CD4-positive, alpha-beta T cell treated with Interferon alpha-2 for 1 hour (primary cell): ENCODE measurements at regions not wholly inside any gene's neighbourhood (a gene's known extent, or its start where the extent isn't known, plus 50 kb on each side); places are given as distances from the start of the nearest gene placed in this dataset.
A peak's percentile ranks its signal among the peaks of the same experiment; 100 is the strongest.

Experiments
- DNase-seq, 2 donors: peaks; one replicate each; pipeline ENCODE4 v3.0.0-alpha.2; 2020 to 2022

DNA sequence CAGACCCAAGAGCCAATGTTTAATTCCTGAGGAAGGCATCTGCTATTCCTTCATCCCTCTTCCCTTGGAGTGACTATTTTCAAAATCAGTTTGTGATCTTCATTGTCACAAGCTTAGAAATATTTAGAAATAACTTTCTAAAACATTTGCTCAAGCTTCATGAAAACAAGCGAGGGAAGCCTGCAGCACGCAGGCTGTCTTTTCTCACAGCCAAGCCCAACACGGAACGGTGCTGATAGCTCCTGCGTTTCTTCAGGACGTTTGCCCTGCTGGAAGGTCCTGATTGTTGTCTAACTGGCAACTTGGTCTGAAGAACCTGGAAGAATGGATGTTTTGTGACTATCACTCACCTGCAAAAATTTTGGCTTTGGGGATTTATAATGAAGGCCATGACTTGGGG lies 152.5 kb downstream of the FGF9 start:
- no peak for DNase-seq

- no peak for DNase-seq
Measured at GRCh38 chr13:21823949-21824348, 153.1 kb downstream of the FGF9 start.

DNA sequence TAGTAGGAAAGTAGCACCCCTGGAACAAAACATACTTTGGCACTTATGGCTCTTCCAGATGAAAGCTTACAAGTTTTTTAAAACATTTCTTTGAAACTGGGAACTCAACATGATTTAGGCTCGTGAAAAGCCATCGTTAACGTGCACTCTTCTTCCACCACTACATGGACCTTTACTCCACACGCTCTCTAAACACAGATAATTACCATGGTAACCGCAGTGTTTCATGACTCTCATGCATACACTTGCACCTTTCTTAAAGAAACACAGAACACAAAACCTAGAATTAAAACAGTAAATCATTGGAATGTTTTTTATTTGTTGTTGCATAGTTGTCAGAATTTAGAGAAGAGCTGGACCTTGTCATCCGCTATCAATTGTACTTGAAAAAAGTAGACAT lies 154.3 kb downstream of the FGF9 start:
- no peak for DNase-seq

- no peak for DNase-seq
Measured at GRCh38 chr13:21825801-21826200, 154.9 kb downstream of the FGF9 start.

DNA sequence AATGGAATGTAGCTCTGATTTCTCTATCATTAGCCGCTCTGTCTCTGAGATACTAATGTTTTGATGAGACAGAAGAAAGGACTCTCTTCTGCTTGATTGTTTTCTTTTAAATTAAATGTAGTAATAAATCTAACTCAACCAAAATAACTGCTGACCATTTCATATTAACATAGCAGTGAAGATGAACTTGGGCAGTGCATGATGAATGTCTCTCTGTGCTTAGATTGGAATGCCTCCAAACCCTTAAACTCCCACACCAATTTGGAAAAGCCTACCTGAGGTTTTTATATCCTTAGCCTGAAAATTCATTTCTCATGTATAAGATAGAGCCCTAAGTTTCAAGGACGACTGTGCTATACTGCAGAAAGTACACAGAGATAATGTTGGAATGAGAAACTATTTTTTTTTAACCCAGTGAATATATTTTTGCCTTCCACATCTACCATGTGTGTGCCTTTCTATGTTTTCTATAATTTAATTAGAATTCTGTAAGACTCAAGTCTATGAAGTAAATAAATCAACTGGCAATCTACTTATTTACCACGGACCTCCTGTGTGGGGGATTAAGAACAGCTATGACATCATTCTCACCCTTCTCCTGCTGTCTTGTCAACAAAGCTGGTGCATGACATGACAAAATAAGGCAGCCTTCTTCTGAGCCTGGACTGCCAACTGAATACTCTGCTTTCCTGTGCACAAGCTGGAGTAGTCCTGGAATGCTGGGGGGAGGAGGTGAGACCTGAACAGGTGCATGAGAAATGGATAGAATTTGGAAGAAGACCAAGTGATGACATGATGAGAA lies 155.5 kb downstream of the FGF9 start:
- DNase-seq: no peak

- DNase-seq: no peak
Measured at GRCh38 chr13:21831654-21832324, 160.9 kb downstream of the FGF9 start.

GRCh38 chr13:21833921-21834320 lies 163.0 kb downstream of the FGF9 start:
- no peak for DNase-seq

- DNase-seq: no peak
Measured at GRCh38 chr13:21834521-21834920, 163.6 kb downstream of the FGF9 start.

GRCh38 chr13:21837288-21837687 lies 166.4 kb downstream of the FGF9 start:
- DNase-seq: no peak

DNA sequence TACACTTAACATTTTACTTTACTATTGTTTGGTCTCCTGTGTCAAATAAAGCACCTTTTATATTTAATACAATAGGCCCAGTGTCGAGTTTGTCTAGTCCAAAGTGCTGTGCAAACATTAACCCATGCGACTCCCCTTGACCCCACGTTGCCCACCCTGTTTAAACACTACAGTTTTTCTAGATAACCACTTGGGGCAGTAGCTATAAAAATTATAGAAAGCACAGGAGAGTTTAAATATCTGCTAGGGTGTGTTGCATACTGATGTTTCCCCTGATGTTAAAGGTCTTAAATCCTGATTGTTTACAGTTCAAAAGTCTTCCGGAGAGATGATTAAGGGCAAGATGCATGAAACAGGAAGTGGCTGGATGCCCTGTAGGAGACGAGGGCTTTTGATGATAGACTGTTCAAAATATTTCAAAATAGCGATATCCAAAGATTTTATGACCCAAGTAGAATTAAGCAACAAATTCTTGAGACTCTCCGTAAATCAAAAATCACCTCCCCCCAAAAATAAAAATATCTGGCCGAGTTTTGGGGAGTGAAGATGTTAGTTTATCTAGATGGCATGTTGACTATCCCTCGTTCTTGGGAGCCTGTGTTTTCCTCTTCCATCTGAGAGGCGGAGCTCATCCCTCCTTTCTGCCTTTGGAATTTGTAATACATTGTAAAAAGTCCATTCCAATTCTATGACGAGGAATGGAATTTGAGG lies 167.1 kb downstream of the FGF9 start:
- no peak for DNase-seq

DNA sequence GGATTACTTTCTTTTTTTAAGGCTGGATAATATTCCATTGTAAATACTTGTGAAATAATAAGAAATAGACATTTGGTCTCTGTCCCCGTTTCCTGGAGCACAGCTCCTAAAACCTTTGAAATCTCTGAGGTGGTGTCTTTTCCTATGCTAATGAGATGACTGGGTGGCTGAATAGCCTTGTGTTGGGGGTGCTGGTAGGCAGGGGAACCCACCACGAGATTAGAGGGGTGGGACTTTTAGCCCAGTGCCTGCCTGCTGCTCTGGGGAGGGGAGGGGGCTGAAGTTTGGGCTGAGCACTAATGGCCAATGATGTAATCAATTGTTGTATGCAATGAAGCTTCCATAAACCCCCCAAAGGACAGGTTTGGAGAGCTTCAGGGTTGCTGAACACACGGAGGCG lies 175.7 kb downstream of the FGF9 start:
- DNase-seq: no peak

DNA sequence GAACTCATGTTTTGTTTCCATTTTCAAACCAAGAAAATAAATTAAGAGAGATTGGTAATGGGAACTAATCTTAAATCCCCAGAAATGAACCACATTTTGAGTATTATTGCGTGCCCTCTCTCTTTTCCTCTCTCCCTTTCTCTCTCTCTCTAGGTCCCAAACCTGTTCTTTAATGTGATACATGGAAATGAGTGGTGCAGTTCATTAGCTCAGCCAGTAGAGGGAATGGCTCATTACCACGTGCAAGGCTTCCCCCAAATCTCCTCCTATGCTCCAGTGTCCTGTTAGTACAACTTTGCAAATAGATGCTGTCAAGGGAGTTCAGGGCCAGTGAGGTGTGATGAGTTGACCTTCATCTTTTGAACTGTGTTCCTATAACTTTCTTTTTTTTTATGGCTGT lies 178.4 kb downstream of the FGF9 start:
- DNase-seq: peak; percentile 4 to 49

- DNase-seq: no peak
Measured at GRCh38 chr13:21850013-21851006, 179.4 kb downstream of the FGF9 start.

DNA sequence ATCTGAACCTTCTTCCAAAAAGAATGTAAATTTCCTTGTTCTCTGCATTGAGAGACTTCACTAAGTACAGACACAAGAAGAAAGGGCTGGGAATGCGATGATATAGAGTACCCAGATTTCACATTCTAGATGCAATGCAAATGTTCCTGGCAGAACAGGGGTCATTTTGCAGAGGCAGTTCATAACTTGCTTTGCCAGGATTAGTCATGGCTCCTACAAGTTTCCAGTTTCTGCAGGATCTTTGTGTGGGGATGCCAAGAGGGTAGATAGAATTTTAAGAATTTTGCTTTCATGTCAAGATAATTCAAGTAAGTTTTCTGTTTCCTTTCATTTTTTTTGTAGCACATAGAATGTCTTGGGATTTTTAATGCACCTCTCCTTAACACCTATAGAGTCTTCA lies 181.2 kb downstream of the FGF9 start:
- no peak for DNase-seq

DNA sequence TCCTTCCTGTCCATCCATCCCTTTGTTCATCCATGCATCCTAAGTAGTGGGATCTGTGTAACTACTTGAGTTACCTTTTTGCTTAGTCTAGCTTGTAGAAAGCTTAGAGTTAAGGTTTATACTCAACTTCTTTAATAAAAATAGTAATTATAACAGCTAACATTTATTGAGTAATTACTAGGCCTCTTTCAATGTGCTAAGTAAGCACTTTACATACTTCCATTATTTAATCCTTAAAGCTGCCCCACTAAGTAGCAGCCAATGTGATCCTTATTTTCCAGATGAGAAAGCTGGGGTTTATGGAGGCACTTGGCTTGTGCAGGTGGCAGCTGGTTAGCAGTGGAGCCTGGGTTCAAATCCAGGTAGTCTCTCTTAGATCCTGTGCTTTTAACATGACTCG lies 182.9 kb downstream of the FGF9 start:
- no peak for DNase-seq

GRCh38 chr13:21868823-21869222 lies 197.9 kb downstream of the FGF9 start:
- no peak for DNase-seq

GRCh38 chr13:21871382-21871781 lies 200.5 kb downstream of the FGF9 start:
- no peak for DNase-seq

DNA sequence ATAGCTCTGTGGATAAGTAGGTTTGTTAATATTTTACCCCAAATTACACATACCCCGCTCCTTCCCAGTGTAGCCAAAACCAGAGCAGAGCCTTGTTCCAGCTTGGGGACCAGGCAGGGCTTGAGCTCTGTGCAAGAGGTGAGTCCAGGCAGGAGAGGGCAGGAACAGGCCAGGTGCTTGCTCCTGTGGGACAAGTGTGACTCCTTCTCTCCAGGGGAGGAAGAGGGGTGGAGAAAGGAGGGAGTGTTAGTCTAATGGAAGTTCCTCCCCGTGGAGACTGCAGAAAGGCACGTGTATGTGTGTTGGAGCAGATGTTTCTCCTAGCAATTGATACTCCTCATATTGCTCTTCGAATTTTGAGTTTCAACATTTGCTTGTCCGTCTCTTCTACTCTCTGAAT lies 201.0 kb downstream of the FGF9 start:
- DNase-seq: no peak

GRCh38 chr13:21872795-21873194 lies 201.9 kb downstream of the FGF9 start:
- no peak for DNase-seq

GRCh38 chr13:21875116-21875515 lies 204.2 kb downstream of the FGF9 start:
- DNase-seq: no peak

DNA sequence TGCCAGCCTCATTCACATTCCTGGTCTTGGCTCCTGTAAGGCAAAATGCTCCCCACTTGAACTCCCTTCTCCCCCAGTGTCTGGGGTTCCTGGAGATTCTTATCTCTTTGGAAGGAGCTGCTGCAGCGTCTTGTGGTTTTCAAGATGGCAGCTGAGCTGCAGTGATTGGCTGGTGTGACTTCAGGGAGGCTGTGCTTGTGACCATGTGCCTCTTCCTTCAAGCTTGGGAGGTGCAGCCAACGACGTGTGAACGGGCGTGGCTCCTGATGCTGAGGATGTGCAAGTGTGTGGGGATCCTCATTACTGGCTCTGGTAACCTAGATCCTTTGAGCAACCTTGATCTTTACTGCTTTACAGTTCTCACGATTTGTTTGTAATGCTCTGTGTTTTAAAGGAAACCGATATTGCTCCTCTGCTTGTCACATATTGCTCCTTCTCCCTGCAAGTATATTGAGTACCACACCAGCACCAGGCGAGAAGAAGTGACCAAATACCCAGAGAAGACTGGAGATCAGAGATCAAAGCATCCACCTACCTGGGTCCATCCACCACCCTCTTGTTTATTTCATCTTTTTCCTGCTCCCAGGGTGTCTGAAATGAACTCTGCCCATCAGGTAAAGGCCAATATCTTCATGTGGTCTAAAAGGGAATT lies 208.5 kb downstream of the FGF9 start:
- DNase-seq: no peak

GRCh38 chr13:21882766-21883165 lies 211.9 kb downstream of the FGF9 start:
- no peak for DNase-seq
